HEK293 (cell line): ENCODE measurements at regions not wholly inside any gene's neighbourhood (a gene's known extent, or its start where the extent isn't known, plus 50 kb on each side); places are given as distances from the start of the nearest gene placed in this dataset.

ENCODE experiments used
- CTCF ChIA-PET: fragments of 350-600 bp; formaldehyde crosslinking; extraction: SDS; loops from one replicate; lab custom pipeline; 2021; ENCODE audit warnings: antibody characterized with exemption; lab: Yijun Ruan, JAX
- POLR2A ChIA-PET: fragments of 300-600 bp; formaldehyde crosslinking; extraction: SDS; loops from one replicate; lab custom pipeline; 2020; ENCODE audit warnings: antibody characterized with exemption, inconsistent platforms; lab: Yijun Ruan, JAX
- H3K27ac ChIP-seq: fragments of 200-500 bp; sonication (Bioruptor generic); 2 replicates; pipeline ENCODE4 v1.5.1; 2014; ENCODE audit warnings: low read depth, low read length, control low read depth, inconsistent platforms; ENCODE audit errors: extremely low read depth
- H3K36me3 ChIP-seq, 2 experiments: fragments of 200-500 bp in 1 of 2; sonication (Bioruptor generic) in 1 of 2; 1 replicate in 1 of 2; 2 replicates in 1 of 2; pipeline ENCODE4 v1.5.1; 2014 to 2017; ENCODE audit warnings: inconsistent platforms in 2 of 2, low read length in 2 of 2; ENCODE audit not compliant: control insufficient read depth in 2 of 2, insufficient read depth in 1 of 2
- H3K4me1 ChIP-seq: fragments of 200-500 bp; sonication (Bioruptor generic); 2 replicates; pipeline ENCODE4 v1.5.1; 2014; ENCODE audit warnings: mild to moderate bottlenecking, low read length, inconsistent platforms; ENCODE audit not compliant: control insufficient read depth, insufficient read depth
- H3K4me3 ChIP-seq: 2 replicates; pipeline ENCODE4 v1.5.1; 2011; ENCODE audit warnings: low read depth, mild to moderate bottlenecking, control low read depth, low read length, moderate library complexity
- H3K9me3 ChIP-seq: fragments of 200-500 bp; sonication (Bioruptor generic); 2 replicates; pipeline ENCODE4 v1.5.1; 2014; ENCODE audit warnings: low read depth, low read length, inconsistent platforms; ENCODE audit not compliant: control insufficient read depth, insufficient read depth
- ZFHX2 ChIP-seq: fragments of 450-650 bp; formaldehyde crosslinking; conservative IDR thresholded peaks from 2 replicates; pipeline ENCODE4 v1.5.1; 2016; ENCODE audit warnings: missing biosample characterization, missing genetic modification characterization
- ZNF24 ChIP-seq: fragments of 450-650 bp; formaldehyde crosslinking; IDR thresholded peaks from 2 replicates; pipeline ENCODE4 v1.5.1; 2016; ENCODE audit warnings: missing biosample characterization, missing genetic modification characterization
- ZNF37A ChIP-seq: fragments of 450-650 bp; IDR thresholded peaks from 2 replicates; pipeline ENCODE4 v1.5.1; 2018; ENCODE audit warnings: missing biosample characterization, missing genetic modification characterization
- ZNF416 ChIP-seq: fragments of 450-650 bp; formaldehyde crosslinking; IDR thresholded peaks from 2 replicates; pipeline ENCODE4 v1.5.1; 2016; ENCODE audit warnings: missing biosample characterization, missing genetic modification characterization
- ZNF48 ChIP-seq: fragments of 450-650 bp; formaldehyde crosslinking; IDR thresholded peaks from 2 replicates; pipeline ENCODE4 v1.5.1; 2016; ENCODE audit warnings: missing biosample characterization, missing genetic modification characterization
- ZNF555 ChIP-seq: fragments of 450-650 bp; formaldehyde crosslinking; conservative IDR thresholded peaks from 2 replicates; pipeline ENCODE4 v1.5.1; 2017; ENCODE audit warnings: missing biosample characterization, mild to moderate bottlenecking, missing genetic modification characterization, inconsistent platforms
- ZNF596 ChIP-seq: fragments of 450-650 bp; IDR thresholded peaks from 2 replicates; pipeline ENCODE4 v1.5.0; 2018; ENCODE audit warnings: missing biosample characterization, mild to moderate bottlenecking, missing genetic modification characterization, moderate library complexity
- ZNF621 ChIP-seq: fragments of 450-650 bp; formaldehyde crosslinking; IDR thresholded peaks from 2 replicates; pipeline ENCODE4 v1.5.1; 2017; ENCODE audit warnings: missing biosample characterization, missing genetic modification characterization
- ZSCAN30 ChIP-seq: fragments of 450-650 bp; IDR thresholded peaks from 2 replicates; pipeline ENCODE4 v1.5.1; 2018; ENCODE audit warnings: missing biosample characterization, mild to moderate bottlenecking, missing genetic modification characterization, moderate library complexity
- ZSCAN4 ChIP-seq: fragments of 450-650 bp; formaldehyde crosslinking; IDR thresholded peaks from 2 replicates; pipeline ENCODE4 v1.5.1; 2017; ENCODE audit warnings: missing biosample characterization, missing genetic modification characterization
- TF ChIP-seq, protein P1 (sequence below): fragments of 450-650 bp; formaldehyde crosslinking; IDR thresholded peaks from 2 replicates; pipeline ENCODE4 v1.5.1; 2016; ENCODE audit warnings: missing biosample characterization, missing genetic modification characterization, borderline replicate concordance
- TF ChIP-seq, protein P2 (sequence below): fragments of 450-650 bp; formaldehyde crosslinking; IDR thresholded peaks from 2 replicates; pipeline ENCODE4 v1.5.1; 2016; ENCODE audit warnings: missing biosample characterization, missing genetic modification characterization, borderline replicate concordance
- TF ChIP-seq, protein P3 (sequence below): fragments of 450-650 bp; formaldehyde crosslinking; IDR thresholded peaks from 2 replicates; pipeline ENCODE4 v1.5.1; 2016; ENCODE audit warnings: missing biosample characterization, missing genetic modification characterization, borderline replicate concordance

DNA sequence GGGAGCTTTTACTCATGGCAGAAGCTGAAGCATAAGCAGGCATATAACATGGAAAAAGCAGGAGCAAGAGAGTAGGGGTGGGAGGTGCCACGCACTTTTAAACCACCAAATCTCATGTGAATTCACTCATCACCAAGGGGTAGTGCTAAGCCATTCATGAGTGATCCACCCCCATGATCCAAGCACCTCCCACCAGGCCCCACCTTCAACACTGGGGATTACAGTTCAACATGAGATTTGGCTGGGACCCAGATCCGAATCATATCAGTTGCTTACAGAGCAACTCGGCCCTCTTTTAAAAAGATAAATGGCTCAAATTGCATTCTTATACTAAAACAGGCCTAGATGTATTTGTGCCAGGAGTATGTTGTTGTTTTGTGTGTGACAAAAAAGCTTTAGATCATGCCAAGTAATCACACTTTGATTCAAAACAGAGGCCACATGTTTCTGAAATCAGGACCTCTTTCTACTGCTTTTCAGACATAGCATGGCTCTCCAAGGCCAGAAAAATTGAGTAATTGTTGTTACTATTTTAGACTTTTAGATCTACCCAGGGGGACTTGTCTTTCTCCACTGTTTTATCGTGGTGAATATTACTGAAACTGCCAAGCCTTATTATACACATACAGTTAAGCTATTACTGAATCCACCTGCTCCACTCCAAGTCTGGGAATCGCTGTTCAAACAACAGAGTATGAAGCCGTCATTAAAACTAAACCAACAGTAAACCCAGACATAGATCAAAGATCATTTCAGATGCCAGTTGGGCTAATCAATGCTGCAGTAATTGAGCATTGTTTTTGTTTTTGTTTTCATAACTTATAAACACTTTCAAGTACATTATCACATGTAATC is 163.3 kb downstream of the KCNJ2 start (continued):
- no peak for TF ChIP-seq ZNF416 (tag by site-specific recombination)
- no peak for TF ChIP-seq ZNF596 (tag by site-specific recombination)
- TF ChIP-seq ZNF48 (tag by site-specific recombination) = no peak
- TF ChIP-seq, protein P1, sequence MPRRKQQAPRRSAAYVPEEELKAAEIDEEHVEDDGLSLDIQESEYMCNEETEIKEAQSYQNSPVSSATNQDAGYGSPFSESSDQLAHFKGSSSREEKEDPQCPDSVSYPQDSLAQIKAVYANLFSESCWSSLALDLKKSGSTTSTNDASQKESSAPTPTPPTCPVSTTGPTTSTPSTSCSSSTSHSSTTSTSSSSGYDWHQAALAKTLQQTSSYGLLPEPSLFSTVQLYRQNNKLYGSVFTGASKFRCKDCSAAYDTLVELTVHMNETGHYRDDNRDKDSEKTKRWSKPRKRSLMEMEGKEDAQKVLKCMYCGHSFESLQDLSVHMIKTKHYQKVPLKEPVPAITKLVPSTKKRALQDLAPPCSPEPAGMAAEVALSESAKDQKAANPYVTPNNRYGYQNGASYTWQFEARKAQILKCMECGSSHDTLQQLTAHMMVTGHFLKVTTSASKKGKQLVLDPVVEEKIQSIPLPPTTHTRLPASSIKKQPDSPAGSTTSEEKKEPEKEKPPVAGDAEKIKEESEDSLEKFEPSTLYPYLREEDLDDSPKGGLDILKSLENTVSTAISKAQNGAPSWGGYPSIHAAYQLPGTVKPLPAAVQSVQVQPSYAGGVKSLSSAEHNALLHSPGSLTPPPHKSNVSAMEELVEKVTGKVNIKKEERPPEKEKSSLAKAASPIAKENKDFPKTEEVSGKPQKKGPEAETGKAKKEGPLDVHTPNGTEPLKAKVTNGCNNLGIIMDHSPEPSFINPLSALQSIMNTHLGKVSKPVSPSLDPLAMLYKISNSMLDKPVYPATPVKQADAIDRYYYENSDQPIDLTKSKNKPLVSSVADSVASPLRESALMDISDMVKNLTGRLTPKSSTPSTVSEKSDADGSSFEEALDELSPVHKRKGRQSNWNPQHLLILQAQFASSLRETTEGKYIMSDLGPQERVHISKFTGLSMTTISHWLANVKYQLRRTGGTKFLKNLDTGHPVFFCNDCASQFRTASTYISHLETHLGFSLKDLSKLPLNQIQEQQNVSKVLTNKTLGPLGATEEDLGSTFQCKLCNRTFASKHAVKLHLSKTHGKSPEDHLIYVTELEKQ = no peak

DNA sequence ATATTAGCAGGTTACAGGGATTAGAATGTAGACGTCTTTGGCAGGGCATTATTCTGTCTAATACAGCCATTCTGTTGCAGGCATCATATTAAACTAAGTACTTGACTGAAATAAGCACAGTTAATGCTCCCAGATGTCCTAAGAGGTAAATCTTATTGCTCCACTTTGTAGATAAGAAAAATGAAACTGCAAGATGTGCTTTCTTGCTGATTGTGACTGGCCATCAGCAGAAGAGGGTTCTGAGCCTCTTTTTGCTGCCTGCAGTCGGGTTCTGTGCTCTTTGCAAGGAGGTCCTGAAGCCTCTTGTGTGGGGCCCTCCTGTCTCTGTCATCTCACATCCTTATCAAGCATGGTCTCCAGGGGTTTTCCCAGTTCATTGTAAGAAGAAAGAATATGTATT is 167.1 kb downstream of the KCNJ2 start:
- no peaks in the 10 kb centered on the region for H3K36me3 ChIP-seq
- H3K4me1 ChIP-seq = peaks cover 6% of the 10 kb centered on the region
- no peak overlapping the region for H3K4me3 ChIP-seq
- H3K27ac ChIP-seq = no peak overlapping the region
- H3K9me3 ChIP-seq = no peaks in the 10 kb centered on the region; the same call in 1 of the 2 replicates
- no peak for TF ChIP-seq ZNF621 (tag by site-specific recombination)
- TF ChIP-seq ZSCAN4 (tag by site-specific recombination) = no peak
- no peak for TF ChIP-seq ZNF37A (tag by site-specific recombination)
- no peak for TF ChIP-seq ZNF555
- TF ChIP-seq, protein P2, sequence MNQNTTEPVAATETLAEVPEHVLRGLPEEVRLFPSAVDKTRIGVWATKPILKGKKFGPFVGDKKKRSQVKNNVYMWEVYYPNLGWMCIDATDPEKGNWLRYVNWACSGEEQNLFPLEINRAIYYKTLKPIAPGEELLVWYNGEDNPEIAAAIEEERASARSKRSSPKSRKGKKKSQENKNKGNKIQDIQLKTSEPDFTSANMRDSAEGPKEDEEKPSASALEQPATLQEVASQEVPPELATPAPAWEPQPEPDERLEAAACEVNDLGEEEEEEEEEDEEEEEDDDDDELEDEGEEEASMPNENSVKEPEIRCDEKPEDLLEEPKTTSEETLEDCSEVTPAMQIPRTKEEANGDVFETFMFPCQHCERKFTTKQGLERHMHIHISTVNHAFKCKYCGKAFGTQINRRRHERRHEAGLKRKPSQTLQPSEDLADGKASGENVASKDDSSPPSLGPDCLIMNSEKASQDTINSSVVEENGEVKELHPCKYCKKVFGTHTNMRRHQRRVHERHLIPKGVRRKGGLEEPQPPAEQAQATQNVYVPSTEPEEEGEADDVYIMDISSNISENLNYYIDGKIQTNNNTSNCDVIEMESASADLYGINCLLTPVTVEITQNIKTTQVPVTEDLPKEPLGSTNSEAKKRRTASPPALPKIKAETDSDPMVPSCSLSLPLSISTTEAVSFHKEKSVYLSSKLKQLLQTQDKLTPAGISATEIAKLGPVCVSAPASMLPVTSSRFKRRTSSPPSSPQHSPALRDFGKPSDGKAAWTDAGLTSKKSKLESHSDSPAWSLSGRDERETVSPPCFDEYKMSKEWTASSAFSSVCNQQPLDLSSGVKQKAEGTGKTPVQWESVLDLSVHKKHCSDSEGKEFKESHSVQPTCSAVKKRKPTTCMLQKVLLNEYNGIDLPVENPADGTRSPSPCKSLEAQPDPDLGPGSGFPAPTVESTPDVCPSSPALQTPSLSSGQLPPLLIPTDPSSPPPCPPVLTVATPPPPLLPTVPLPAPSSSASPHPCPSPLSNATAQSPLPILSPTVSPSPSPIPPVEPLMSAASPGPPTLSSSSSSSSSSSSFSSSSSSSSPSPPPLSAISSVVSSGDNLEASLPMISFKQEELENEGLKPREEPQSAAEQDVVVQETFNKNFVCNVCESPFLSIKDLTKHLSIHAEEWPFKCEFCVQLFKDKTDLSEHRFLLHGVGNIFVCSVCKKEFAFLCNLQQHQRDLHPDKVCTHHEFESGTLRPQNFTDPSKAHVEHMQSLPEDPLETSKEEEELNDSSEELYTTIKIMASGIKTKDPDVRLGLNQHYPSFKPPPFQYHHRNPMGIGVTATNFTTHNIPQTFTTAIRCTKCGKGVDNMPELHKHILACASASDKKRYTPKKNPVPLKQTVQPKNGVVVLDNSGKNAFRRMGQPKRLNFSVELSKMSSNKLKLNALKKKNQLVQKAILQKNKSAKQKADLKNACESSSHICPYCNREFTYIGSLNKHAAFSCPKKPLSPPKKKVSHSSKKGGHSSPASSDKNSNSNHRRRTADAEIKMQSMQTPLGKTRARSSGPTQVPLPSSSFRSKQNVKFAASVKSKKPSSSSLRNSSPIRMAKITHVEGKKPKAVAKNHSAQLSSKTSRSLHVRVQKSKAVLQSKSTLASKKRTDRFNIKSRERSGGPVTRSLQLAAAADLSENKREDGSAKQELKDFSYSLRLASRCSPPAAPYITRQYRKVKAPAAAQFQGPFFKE = no peak
- TF ChIP-seq ZNF24 (tag by site-specific recombination) = no peak
- TF ChIP-seq ZFHX2 = no peak
- TF ChIP-seq, protein P3, sequence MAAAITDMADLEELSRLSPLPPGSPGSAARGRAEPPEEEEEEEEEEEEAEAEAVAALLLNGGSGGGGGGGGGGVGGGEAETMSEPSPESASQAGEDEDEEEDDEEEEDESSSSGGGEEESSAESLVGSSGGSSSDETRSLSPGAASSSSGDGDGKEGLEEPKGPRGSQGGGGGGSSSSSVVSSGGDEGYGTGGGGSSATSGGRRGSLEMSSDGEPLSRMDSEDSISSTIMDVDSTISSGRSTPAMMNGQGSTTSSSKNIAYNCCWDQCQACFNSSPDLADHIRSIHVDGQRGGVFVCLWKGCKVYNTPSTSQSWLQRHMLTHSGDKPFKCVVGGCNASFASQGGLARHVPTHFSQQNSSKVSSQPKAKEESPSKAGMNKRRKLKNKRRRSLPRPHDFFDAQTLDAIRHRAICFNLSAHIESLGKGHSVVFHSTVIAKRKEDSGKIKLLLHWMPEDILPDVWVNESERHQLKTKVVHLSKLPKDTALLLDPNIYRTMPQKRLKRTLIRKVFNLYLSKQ (tag by site-specific recombination) = no peak
- TF ChIP-seq ZSCAN30 = no peak
- CTCF ChIA-PET = no interaction called here
- POLR2A ChIA-PET = no interaction called here
